ENCODE measurements at regions not wholly inside any gene's neighbourhood (a gene's known extent, or its start where the extent isn't known, plus 50 kb on each side); places are given as distances from the start of the nearest gene placed in this dataset.

GRCh38 chr2:43114210-43114609 is 112.2 kb downstream of the ZFP36L2 start:
- ChIA-PET CTCF (interaction anchor here (1.3 to 1.6 kb wide), 2 partner anchors 12 to 13 kb away, joined by 3 to 7 read pairs; no protein-coding TSS in a partner anchor), POLR2A (no interaction called here)
- no peak for DNase-seq (ENCODE audit: extremely low spot score)
- TF ChIP-seq, protein P1, sequence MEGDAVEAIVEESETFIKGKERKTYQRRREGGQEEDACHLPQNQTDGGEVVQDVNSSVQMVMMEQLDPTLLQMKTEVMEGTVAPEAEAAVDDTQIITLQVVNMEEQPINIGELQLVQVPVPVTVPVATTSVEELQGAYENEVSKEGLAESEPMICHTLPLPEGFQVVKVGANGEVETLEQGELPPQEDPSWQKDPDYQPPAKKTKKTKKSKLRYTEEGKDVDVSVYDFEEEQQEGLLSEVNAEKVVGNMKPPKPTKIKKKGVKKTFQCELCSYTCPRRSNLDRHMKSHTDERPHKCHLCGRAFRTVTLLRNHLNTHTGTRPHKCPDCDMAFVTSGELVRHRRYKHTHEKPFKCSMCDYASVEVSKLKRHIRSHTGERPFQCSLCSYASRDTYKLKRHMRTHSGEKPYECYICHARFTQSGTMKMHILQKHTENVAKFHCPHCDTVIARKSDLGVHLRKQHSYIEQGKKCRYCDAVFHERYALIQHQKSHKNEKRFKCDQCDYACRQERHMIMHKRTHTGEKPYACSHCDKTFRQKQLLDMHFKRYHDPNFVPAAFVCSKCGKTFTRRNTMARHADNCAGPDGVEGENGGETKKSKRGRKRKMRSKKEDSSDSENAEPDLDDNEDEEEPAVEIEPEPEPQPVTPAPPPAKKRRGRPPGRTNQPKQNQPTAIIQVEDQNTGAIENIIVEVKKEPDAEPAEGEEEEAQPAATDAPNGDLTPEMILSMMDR (IDR thresholded peaks at IDR 0.05; ENCODE audit: control extremely low read depth, extremely low read depth, low read depth, missing control alignments) = no peak

DNA sequence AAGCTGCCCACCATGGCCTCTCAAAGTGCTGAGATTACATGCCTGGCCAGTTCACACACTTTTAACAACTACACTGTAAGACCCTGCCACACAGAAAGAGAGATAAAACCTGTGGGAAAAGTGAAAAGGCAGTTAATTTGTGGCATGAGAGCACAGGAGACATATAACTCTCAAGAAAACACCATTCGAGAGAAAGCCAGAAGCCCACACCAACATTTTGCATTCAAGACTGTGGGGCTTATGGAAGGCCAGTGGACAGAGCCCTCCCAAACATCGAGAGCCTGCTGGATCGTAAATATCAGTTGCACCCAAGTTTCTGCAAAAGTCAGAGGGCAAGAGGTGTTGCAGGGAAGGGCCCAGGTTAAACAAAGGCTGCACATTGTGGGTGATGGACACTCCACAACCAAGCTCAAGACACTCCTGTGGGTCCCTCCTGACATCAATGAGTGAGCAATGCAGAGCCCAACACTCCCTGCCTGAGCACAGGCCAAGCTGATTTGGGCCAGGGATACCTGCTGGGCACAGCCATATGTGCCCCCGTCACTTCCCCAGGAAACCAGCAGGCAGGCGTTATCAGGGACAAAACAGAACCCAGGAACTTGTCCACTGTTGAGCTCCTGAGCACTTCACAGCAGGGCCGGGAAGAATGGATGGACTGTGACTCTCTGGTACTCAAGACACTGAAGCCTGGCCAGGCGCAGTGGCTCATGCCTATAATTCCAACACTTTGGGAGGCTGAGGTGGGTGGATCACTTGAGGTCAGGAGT is 114.4 kb downstream of the ZFP36L2 start:
- CTCF ChIA-PET = interaction anchor here (0.7 to 1.9 kb wide), 3 partner anchors 10 to 15 kb away, joined by 3 to 6 read pairs (median 3); no protein-coding TSS in a partner anchor
- TF ChIP-seq, protein P1 (IDR thresholded peaks at IDR 0.05; ENCODE audit: control extremely low read depth, extremely low read depth, low read depth, missing control alignments) = no peak
- POLR2A ChIA-PET = no interaction called here
- DNase-seq (ENCODE audit: extremely low spot score) = no peak

DNA sequence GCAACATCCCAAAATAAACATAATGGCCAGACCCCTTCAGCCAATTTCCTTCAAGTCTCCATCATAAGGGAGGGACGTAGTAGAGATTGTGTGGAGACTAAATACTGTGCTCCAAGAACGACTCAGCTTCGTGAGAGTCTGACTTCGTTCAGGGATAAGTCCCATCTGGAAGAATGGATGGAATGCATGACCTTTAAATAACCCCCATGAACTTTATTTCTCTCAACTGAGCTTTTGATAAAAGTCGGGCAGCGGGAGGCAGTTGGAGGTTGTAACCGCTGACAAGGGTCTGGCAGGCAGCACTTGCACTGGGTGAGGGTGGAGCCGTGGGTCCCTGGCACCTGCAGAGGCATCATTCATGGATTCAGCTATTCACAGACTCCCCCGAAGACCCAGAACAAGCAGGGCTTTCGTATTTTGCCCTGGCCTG is 115.9 kb downstream of the ZFP36L2 start:
- ChIA-PET CTCF (interaction anchor here (1.1 to 1.9 kb wide), 4 partner anchors 9 to 118 kb away, joined by 3 to 6 read pairs (median 4); no protein-coding TSS in a partner anchor), POLR2A (no interaction called here)
- TF ChIP-seq, protein P1 (IDR thresholded peaks at IDR 0.05; ENCODE audit: control extremely low read depth, extremely low read depth, low read depth, missing control alignments) = no peak
- no peak for DNase-seq (ENCODE audit: extremely low spot score)

DNA sequence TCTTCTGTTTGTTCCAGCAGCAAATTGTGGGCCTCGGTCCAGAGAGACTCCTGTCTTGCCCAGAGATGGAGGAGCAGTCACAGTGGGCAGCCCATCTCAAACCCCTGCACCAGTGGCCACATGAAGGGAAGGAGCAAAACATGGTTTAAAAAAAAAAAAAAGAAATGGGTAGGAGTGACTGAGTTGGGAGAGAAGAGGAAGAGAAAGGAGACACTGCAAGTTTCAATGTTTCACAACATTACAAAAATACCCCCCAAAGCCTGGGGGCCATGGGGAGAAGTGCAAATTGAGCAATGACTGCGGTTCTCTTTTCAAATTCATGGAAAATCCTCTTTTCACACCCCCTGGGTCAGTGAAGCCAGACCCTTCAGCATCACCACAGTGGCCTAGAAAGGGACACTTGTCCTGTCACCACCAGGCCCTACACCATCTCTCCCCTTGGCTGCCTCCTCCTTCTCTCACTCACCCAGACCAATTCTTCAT is 117.1 kb downstream of the ZFP36L2 start:
- no peak for DNase-seq (ENCODE audit: extremely low spot score)
- ChIA-PET POLR2A (no interaction called here), CTCF (interaction anchor here (1.2 kb wide), 1 partner anchor 119 kb away, joined by 3 read pairs; no protein-coding TSS in a partner anchor)
- TF ChIP-seq, protein P1 (IDR thresholded peaks at IDR 0.05; ENCODE audit: control extremely low read depth, extremely low read depth, low read depth, missing control alignments) = no peak

GRCh38 chr2:43107679-43108078 is 118.7 kb downstream of the ZFP36L2 start:
- ChIA-PET POLR2A (interaction anchor here (0.7 kb wide), 1 partner anchor 103 kb away, joined by 3 read pairs; no protein-coding TSS in a partner anchor), CTCF (interaction anchor here (0.8 to 2.4 kb wide), 3 partner anchors 10 to 21 kb away, joined by 3 to 6 read pairs (median 3); no protein-coding TSS in a partner anchor)

More at GRCh38 chr2:43107679-43108078, 118.7 kb downstream of the ZFP36L2 start:
- TF ChIP-seq, protein P1 (IDR thresholded peaks at IDR 0.05; ENCODE audit: control extremely low read depth, extremely low read depth, low read depth, missing control alignments) = no peak
- no peak for DNase-seq (ENCODE audit: extremely low spot score)

All from GM10248 (cell line).